H7 (cell line): ENCODE measurements at regions not wholly inside any gene's neighbourhood (a gene's known extent, or its start where the extent isn't known, plus 50 kb on each side); places are given as distances from the start of the nearest gene placed in this dataset.
"Not testable (repeated sequence)": the region's sequence is repeated elsewhere in the genome, so short reads cannot be mapped to it uniquely, and the experiment has no call there.

ENCODE experiments used
- DNase-seq: peaks from one replicate; pipeline ENCODE4 v3.0.0; 2012
- H3K27me3 ChIP-seq: 2 replicates; pipeline ENCODE4 v1.6.0; 2011; ENCODE audit warnings: mild to moderate bottlenecking, low read length; ENCODE audit not compliant: control insufficient read depth, insufficient read depth
- H3K36me3 ChIP-seq: replicated peaks from 2 replicates; pipeline ENCODE4 v1.5.1; 2011; ENCODE audit warnings: low read length; ENCODE audit not compliant: control insufficient read depth, insufficient read depth
- H3K4me3 ChIP-seq: 2 replicates; pipeline ENCODE4 v1.5.1; 2011; ENCODE audit warnings: low read depth, mild to moderate bottlenecking, control low read depth, low read length, moderate library complexity; ENCODE audit not compliant: insufficient read depth

GRCh38 chr9:66837242-66837937, 63.1 kb upstream of the ZNF658 start:
- not testable (repeated sequence) for H3K27me3 ChIP-seq, DNase-seq, H3K36me3 ChIP-seq, H3K4me3 ChIP-seq
